HG02852 (cell line): ENCODE measurements at regions not wholly inside any gene's neighbourhood (a gene's known extent, or its start where the extent isn't known, plus 50 kb on each side); places are given as distances from the start of the nearest gene placed in this dataset.

Experiments
- ATAC-seq: cut with Tn5 transposase; IDR thresholded peaks from one replicate; pipeline ENCODE4 v1.9.1; 2021; ENCODE audit warnings: mild to moderate bottlenecking, moderate library complexity; ENCODE audit not compliant: unreplicated experiment

DNA sequence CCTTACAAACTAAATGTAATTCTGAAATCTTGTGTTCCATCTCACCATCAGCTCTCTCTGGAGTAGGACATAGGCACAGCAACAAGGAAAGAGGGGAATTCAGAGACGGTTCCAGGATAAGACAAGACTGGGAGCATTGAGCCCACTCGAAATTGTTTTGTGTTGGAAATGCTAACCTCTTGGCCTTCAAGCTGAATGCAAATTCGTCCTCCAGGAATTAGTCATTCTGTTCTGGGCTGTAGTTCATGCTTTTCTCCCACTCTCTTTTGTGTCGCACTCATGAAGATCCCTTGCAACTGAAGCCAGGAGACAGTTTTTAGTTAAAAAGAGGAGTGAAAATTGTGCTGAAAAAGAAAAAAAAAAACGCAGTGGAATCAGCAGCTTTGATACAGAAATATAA, 121.7 kb upstream of the SEMA6A start:
- peak; percentile 89 for ATAC-seq

DNA sequence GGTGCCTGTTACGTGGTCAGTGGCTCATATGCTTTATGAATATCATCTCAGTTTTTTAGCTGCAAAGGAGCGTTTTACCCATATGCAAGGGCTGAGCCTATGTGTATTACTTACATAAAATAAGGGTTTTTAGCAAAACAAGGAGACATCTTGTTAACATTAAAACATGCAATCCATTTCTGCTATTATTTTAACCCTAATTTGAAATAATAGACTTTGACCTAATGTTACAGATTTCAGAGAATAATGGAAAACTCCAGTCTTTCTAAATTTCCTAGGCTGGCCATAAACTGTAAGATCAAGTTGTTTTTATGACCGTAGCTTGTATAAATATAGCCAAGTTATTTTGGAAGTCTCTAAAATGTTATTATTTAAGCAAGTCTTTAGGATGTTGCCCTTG, 121.1 kb upstream of the SEMA6A start:
- no peak for ATAC-seq

DNA sequence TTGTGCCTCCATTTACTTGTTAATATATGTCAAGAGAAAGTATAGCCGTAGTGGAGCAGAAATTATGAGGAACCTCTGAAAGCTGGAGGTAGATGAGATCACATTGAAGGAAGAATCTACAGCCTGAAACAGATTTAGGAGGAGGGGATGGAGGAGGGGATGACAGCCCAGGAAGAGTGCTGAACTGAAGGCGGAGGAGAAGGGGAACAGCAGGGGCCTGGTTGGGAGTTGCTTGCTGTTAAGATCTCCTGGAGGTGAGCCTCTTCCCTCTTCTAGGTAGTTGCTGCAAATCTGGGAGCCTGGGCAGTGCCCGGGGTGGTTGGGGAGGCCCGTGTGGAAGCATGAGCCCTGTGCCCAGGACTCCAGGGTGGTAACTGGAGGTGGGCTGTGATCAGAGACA, 111.8 kb upstream of the SEMA6A start:
- ATAC-seq = no peak

DNA sequence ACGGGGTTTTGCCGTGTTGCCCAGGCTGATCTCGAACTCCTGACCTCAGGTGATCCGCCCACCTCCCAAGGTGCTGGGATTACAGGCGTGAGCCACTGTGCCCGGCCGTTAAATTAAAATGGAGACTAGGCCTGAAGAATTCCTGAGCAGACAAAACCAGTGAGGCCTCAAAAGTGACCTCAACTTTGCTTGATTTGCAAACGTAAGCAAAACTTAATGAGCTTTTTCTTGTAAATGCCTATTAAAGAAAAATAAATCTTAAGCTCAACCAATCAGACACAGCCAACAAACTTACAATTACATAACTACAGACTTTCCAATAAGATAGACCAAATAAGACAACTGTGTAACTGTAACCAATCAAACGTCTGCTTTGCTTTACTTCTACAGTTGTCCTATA, 111.3 kb upstream of the SEMA6A start:
- ATAC-seq = no peak

DNA sequence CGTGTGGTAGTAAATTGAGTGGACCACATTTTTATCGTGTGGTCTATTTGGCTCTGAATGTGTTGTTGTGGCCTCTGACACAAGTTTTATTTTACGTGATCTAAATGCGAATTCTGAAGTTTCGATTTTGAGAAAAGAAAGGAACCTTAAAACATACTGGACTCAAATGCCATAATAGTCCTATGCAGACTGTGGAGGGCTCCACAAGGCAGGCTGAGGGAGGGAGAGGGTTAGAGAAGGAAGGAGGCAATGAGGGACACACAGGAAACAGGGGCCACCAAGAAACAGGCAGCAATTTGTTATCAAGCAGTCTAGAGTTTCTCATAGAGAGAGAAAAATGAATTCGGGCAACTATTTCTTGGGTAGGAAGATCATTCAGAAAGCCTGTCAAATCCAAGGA, 110.4 kb upstream of the SEMA6A start:
- no peak for ATAC-seq

DNA sequence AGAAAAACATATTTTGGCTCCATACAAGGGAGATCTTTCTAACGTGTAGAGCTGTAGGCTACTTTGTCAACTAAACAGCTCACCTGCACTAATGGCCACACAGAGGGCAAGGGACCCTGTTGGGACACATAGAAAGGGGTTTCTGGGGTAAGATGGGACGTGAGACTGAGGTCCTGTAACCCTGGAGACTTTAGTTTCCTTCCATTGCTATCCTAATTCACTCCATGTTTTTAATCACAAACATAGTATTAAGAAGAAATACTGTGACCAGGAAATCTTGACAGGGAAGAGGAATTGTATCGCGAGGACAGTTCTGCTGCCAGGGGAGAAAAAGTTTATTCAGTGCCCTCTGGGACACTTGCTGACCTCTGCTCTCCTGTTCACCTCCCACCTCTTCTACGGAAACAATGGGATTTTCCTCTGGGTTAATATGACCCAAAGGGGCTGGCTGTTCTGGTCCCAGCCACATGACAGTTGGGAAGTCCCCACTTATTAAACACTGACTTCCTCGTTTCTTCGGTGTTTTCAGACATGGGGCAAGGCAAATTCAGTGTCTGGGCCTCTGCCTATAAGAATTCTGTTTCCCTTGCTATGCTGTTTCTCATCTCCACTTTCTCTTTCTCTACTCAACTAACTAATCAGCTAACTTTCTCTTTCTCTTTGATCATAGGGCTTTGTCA, 106.9 kb upstream of the SEMA6A start:
- ATAC-seq = peak; percentile 99

DNA sequence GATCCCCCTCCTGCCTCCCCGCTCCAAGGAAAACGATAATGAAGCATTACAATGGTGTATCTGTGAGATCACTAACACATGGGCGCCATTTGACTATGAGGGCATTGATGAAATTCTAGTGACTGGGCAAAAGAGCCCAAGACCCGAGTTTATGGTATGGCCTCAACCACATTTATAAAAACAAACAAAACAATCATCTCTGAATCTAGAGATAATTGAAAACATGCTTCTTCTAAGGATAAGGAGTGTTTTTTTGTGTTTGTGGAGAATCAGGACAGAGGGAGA, 100.9 kb upstream of the SEMA6A start:
- no peak for ATAC-seq

DNA sequence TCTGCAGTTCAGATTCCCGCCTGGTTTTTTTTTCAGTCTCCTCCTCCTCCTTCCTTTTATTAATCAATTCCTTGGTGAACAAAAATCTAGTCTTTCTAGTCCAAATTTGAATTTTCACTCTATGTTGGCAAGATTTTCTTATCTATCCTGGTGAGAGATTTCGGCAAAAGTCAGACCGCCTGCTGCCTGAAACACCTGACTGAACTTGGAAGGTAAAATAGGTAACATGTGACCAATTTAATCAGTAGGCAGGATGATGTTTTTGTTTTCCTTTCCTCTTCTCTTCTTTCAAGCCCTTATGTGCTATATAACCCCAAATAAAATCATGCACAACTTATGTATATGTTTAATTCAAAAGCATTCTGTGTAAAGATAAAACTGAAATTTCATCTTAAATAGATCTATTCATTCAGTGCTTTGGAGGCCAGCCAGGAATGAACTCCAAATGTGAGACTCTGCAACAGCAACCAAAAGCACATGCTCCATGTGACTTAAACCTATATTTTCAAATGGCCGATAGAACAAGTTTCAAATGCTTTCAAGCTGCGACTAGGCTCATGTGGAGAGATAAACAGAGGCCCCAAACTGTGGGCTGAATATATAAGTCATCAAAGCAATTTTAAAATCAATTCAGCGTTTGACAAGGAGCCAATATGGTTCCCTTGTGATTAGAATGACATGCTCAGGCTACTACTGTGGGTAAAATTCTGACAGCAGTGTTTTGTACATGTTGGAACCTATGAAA, 100.4 kb upstream of the SEMA6A start:
- ATAC-seq = no peak

DNA sequence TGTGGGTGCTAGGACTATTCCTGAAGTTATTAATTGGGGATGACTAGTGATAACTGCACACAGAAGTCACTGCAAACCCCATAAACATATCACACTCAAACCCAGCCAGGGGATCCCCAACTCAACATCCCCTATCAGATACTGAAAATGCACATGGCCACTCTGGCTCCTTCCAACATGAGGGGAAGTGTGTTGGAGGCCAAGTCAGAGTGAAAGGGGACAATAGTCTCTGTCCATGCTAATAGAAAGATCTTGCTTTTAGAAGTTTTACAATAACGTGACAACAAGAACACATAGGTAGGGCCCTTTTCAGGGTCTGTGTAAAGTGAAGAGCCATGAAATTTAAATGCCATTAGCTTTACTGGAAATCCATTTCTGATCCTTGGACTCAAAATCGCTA, 98.8 kb upstream of the SEMA6A start:
- peak; percentile 43 for ATAC-seq

DNA sequence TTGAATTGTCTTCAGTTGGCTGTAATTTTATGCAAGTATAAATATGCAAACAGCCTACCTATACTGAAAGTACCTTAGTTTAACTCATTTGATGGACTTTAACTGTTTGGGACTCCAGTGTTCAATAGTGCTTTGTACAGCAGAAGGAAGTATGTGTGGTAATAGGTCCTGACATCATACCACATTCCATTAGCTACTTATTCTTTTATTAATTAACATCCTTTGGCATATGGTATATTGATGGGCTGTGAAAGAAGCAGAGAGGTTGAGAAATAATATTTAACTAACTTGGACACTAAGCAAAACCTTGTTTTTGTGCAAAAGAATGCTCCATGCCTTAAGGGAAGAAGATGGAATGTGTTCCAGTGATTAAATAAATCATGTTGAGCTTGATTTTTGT, 97.6 kb upstream of the SEMA6A start:
- no peak for ATAC-seq

DNA sequence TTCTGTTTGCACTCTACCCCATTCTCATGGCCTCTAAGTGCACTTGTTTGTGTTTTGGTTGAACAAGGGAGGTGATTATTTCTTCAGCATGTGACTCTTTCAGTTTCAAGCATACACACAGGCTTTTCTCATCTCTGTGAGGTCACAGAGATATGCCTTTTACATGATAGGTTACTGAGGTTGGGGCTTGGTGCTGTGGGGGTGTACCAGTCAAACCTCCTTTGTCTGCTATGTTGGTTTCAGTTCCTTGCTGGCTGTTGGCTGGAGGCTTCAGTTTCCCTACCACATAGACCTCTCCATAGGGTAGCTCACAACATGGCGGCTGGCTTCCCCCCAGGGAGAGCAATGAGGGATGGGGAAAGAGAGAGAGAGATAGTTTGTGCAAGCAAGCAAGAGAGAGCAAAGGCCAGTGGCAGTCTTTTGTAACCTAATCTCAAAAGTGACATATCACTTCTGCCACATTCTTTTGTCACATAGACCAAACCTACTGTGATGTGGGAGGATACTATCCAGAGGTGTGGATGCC, 96.7 kb upstream of the SEMA6A start:
- ATAC-seq = peak; percentile 93

DNA sequence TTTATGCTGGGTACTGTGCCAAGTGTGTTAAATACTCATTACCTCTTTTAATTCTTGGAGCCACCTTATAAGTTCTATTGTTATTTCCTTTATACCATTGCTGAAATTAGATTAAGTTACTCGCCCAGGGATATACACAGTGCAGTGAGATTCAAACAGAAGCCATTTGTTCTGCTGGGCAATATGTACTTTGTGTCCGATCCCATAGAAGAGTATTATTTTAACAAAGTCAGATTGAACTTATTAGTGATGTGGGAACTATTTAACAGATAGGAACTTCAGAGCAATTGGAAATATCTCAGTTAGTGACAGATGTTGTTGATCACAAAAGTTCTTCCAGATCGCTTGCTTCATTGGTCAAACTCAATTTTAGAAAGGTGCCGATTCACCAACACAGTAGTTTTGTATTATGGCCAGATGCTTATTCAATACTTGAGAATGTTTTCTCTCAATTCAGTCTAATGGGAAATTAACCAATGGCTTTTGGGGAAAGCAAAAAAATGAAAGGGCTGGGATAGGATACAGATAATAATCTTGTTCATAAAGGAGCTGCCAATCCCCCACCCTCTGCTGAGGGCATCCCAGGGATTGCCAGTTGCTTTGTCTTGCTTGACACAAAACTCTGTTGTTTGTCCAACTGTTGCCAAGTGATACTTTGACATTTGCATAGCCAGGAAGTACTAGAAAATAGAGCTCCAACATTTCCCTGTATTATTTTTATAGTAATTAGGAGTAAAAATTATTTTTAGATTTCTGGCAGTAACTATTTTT, 94.8 kb upstream of the SEMA6A start:
- ATAC-seq = no peak

DNA sequence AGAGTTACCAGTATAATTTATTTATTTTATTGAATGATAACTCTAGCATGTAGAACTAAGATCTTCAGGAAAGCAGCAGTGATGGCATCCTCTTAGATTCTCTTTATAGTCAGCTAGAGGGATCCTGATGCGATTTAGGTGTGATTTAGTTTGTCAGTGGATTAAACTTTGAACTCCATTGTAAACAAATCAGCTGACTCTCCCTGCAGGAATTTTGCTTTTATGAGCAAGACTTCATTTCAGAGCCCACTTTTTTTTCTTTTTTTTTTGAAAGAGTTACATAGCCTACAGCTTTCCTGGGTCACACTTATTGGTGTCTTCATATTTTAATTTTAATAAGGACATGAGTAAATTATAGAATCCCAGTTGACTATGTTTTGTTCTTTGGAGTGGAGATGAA, 93.8 kb upstream of the SEMA6A start:
- no peak for ATAC-seq

DNA sequence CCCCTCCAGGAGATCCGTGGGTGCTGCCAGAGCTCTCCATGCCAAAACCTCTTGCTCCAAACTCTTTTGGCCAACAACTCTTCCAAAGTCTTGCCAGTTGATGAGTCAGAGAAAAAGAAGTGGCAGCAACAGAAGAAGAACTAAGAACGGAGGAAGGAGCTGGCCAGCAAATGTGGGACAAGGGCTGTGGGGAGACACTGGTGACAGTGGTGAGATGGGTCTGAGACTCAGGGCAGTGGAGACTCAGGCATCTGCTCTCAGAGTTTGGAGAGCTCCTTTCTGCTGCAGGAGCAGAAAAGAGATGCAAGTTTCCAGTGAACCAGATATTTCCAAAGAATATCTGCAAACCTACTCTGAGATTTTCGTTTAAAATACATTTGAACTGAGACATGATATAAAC, 92.3 kb upstream of the SEMA6A start:
- ATAC-seq = no peak

DNA sequence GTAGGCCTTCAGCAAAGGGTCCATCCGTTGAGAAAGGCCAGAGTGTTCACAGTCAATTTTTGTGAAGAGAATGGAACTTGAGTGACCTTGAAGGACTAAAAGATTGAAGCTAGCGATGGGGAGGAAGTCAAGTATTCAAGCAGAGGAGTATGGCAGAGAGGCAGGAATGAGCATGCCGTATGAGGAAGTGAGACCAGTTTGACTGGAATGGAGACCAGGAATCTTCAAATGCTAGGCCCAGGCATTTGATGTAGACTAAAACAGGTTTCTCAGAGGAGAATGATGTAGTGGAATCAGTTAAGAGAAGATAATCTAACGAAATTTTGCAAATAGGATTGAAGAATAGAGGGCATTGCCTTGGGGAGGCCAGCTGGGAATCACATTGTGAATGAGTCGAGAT, 90.4 kb upstream of the SEMA6A start:
- ATAC-seq = no peak

DNA sequence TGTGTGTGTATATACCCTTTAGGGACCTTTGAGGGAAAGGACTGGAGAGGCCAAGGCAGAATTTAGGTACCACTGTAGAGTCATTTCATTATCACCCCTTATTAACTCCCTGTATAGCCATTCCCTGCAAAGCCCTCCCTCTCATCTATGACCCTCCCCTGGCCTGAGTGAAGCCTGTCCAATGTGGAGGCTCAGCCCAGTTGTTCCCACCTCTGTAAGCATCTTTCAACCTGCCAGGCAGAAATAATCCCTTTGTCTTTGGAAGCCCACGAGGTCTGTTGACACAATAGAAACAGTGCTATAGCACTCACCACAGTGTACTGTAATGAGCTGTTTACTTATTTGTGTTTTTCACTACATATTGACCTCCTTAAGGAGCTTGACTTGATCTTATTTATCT, 88.5 kb upstream of the SEMA6A start:
- ATAC-seq = no peak

DNA sequence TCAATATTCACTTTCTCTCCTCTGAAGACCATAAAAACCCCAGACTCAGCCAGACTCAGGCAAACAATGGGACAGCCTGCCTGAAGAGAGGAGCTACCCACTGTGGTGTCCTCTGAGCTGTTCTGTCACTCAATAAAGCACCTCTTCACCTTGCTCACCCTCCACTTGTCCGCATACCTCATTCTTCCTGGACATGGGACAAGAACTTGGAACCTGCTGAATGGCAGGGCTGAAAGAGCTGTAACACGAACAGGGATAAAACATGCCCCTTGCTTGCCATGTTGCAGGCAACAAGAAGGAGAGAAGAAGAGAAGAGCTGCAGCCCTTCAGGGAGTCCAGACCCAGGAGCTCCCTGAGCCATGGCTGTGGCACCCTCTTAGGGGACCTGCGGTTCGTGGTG, 86.8 kb upstream of the SEMA6A start:
- no peak for ATAC-seq

DNA sequence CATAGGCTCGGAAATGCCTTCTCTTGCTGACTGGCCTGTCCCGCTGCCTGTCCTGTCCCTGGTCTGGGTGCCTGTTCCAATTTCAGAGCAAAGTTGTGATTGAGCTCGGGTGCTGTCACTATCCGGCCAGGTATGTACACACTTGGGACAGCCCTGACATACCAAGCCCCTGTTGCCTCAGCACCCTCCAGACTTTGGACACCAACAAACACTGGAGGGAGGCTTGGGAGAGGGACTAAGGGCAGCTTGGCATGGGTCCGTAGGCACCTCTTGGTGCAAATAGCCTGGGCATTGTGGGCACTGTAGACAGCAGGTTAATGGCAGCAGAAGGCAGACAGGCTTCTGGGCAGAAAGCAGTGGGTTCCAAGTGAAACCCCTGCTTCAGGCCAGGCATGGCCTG, 86.3 kb upstream of the SEMA6A start:
- ATAC-seq = no peak

DNA sequence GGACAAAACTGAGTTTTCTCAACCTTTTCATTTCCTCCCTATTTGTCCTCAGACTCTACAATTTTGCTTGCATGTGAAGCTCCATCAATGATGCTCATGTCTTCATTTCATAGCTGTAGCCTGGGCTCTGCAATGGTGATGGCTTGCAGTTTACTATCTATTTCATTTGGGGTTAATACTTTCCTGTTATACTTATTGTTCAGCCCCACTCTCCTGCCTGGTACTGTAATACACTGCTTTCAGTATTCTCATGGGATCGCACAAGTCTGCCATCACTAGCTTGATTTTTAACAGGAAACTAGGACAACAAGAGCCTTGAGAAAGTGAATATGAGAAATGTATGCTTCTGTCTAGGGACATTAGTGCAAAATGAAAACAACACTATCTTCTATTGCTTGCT, 84.2 kb upstream of the SEMA6A start:
- no peak for ATAC-seq

DNA sequence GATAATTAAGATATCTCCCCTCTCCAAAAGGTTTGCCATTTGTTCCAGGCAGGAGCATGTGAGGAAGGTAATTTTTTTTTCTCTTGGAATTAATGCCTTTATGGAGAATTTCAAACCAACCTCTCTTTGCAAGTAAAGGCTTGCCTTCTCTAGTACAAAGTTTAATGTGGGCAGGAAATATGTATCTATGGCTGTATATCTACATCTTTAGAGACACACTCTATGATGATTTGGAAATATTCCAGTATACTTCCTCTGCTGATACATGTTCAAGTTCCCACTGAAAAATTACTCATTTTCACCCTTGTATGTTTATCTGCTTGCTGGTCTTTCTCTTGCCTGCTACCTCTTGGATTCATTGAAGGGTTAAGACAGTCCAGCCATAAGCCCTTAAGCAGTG, 83.5 kb upstream of the SEMA6A start:
- no peak for ATAC-seq

DNA sequence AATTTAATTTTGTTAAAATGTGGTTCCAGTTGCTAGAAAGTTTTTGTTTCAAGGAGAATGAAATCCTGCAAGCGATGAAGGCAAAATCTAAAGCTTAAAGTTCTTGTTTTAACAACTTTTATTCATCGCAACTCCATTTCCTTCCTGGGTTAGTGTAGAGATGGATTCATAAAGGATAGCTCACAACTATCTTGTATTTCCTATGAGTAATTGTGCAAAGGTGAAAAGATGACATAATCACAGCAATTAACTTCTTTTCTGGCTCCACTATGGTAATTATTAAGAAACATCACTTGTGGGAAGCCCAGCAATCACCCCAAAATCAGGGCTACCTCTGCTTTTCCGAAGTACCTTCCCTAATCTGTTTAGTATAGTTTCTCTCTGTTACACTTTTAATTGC, 80.8 kb upstream of the SEMA6A start:
- ATAC-seq = no peak

DNA sequence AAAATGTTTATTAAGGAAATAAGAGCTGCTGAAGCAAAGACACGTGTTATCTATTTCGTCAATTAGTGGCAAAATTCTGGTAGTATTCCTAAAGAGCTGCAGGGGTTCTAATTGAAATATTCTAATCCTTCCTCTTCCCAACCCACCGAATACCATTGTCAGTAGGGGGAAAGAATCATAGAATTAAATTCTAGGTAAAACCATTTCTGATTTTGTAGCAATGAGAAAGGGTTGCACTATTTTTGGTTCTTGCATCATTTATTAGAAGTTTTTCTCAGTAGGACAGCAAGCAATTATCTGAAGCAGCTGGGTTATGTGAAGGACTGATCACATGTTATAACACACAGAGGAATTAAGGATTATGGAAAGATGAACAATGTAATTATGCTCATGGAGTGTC, 80.3 kb upstream of the SEMA6A start:
- ATAC-seq = no peak
